ENCODE measurements at regions not wholly inside any gene's neighbourhood (a gene's known extent, or its start where the extent isn't known, plus 50 kb on each side); places are given as distances from the start of the nearest gene placed in this dataset.
"Not testable (repeated sequence)": the region's sequence is repeated elsewhere in the genome, so short reads cannot be mapped to it uniquely, and the experiment has no call there.

GRCh38 chr9:29325894-29326293 is 1752.6 kb upstream of the C9orf72 start:
- no peak for DNase-seq (ENCODE audit: low read depth, low spot score)

DNA sequence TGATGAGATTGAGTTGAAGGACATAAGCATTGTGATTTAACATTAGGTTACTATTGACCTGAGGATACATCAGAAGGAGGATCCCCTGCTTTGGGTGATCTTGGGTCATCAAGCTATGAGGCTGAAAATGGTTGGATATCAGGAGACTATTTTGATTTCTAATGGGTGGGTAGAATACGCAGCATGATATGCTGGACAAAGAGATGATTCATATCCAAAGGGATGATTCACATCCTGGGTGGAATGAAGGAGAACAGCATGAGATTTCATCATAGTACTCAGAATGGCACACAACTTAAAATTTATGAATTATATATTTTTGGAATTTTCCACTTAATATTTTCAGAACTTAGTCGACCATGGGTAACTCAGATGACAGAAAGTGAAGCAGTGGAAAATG is 1759.5 kb upstream of the C9orf72 start:
- DNase-seq (ENCODE audit: low read depth, low spot score): no peak

DNA sequence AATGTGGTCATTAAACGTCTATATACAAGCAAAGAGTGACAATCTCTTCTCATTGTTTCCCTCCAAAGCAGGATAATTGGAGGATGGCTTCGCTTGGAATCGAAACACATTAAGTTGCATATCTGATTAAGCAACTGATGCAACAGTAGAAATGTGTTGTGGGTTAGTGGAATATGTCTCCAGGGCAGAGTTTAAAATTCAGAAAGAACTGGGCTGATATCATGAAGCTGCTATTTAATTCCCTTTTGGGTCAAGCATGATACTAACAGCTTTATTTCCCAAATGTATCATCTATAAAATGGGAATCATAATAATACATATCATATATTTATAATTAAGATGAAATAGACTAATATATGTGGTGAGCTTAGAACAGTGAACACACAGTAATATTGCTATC is 1763.0 kb upstream of the C9orf72 start:
- no peak for DNase-seq (ENCODE audit: low read depth, low spot score)

DNA sequence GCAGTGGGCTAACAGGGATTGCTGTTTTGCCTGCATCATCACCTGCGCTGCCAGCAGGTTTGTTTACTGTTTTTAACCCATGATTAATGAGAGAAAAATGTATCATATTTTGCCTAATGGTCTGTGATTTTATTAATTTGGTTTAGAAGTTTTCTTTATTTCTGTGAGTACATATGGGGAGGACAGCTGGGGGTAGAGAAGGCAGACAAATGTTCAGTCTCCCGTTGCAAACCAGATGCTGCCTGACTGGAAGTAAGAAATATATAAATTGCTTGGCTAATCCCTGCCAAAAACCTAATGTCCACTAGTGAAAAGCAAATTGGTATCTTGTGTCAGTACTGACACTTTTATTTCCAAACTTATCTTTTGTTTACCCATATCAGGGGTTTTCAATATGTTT is 1766.1 kb upstream of the C9orf72 start:
- DNase-seq (ENCODE audit: low read depth, low spot score): no peak

DNA sequence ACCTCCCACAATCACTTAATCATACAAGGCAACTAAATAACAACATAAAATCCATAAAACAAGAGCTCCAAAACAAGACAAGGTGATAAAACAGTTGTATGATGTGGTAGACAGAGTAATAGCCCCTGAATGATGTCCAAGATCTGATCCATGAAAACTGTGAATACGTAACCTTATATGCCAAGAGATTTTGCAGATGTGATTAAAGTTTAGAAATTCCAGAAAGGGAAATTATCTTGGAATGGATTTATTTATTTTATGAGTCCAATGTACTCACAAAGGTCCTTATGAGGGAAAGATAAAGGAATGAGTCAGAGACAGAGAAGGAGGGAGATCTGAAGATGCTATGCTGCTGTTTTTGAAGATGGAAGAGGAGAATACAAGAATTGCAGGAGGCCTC is 1775.7 kb upstream of the C9orf72 start:
- no peak for DNase-seq (ENCODE audit: low read depth, low spot score)

DNA sequence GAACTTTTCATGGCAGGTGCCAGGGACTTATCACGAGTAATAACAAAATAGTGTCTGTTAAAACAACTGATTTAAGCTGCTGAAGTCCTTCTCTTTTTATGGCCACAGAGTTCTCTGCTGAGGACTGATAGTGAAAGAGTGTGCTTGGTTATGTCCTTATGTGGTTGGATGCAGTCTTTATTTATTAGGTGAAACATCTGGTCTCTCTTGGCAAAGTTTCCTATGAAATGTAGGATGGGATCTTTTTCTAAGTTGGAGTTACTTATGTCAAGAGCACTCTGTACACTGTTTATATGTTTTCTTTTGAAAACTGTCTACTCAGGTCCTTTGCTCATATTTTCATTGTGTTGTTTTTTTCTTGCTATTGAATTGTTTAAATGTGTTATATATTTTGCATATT is 1816.1 kb upstream of the C9orf72 start:
- DNase-seq (ENCODE audit: low read depth, low spot score): no peak

GRCh38 chr9:29390859-29391258 is 1817.6 kb upstream of the C9orf72 start:
- DNase-seq (ENCODE audit: low read depth, low spot score): no peak

- DNase-seq (ENCODE audit: low read depth, low spot score): no peak
Measured at GRCh38 chr9:29393064-29393463, 1819.8 kb upstream of the C9orf72 start.

GRCh38 chr9:29394855-29395254 is 1821.6 kb upstream of the C9orf72 start:
- no peak for DNase-seq (ENCODE audit: low read depth, low spot score)

GRCh38 chr9:29397148-29397547 is 1823.9 kb upstream of the C9orf72 start:
- DNase-seq (ENCODE audit: low read depth, low spot score): no peak

GRCh38 chr9:29416204-29416603 is 1842.9 kb upstream of the C9orf72 start:
- no peak for DNase-seq (ENCODE audit: low read depth, low spot score)

DNA sequence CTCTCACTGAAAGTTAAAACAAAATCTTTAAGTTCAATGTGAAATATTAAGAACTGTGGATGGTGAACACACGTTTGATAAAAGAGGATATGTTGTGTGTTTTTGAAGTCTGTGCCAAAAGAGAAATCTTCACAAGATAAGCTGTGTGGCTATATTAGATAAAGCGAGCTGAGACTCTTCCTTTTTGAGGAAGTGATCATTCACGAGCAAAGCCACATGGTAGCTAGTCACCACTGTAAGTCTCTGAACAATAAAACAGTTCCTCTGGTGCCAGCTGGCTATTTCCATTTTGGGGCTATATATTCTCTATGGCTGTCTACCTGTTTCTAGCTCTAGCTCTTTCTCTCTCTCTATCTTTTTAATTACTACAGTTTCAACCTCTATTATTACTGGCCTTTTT is 1849.2 kb upstream of the C9orf72 start:
- no peak for DNase-seq (ENCODE audit: low read depth, low spot score)

GRCh38 chr9:29432191-29432590 is 1858.9 kb upstream of the C9orf72 start:
- no peak for DNase-seq (ENCODE audit: low read depth, low spot score)

DNA sequence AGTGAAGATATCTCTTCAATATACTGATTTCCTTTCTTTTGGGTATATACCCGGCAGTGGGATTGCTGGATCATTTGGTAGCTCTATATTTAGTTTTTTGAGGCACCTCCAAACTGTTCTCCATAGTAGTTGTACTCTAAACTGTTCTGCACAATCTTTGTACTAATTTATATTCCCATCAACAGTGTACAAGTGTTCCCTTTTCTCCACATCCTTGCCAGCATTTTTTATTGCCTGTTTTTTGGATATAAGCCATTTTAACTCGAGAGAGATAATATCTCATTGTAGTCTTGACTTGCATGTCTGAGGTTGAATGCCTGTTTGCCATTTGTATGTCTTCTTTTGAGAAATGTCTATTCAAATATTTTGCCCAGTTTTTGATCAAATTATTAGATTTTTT is 1859.4 kb upstream of the C9orf72 start:
- DNase-seq (ENCODE audit: low read depth, low spot score): not testable (repeated sequence)

DNA sequence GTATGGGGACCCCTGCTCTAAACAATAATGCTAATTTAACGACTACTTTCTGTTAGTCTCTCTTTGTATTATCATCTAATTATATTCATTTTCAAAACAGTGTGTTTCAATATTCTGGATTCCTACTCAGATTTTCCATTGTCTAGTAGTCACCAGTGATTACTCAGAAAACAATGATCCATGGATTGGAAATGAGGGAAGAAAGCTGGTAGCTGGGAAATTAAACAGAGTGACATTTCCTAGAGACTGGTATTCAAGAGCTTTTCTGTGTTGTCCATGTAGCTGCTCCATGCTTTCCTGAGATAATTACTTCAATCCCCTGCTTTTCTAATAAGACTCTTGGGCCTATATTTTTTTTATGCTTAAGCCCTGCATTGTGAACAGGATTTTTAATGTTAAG is 1862.1 kb upstream of the C9orf72 start:
- DNase-seq (ENCODE audit: low read depth, low spot score): no peak

- no peak for DNase-seq (ENCODE audit: low read depth, low spot score)
Measured at GRCh38 chr9:29437526-29437925, 1864.2 kb upstream of the C9orf72 start.

DNA sequence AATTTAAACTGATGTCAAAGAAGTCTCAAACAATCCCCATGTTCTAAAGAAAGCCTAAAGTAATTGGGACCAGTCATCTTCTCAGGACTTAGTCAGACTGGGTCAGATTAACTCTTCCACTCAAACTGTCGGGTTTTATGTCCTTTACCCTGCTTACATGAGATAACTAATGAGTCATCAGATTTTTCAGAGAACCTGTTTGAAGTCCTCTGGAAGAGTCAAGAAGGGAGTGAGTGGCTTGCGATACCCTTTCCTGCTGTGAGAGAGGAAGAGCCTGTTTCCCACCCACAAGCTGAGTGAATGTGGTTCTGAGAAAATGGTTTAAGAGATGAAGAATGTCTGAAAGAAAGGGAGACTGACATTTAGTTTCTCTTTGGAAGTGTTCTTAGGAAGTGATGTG is 1866.7 kb upstream of the C9orf72 start:
- DNase-seq (ENCODE audit: low read depth, low spot score): no peak

- no peak for DNase-seq (ENCODE audit: low read depth, low spot score)
Measured at GRCh38 chr9:29440449-29440848, 1867.2 kb upstream of the C9orf72 start.

DNA sequence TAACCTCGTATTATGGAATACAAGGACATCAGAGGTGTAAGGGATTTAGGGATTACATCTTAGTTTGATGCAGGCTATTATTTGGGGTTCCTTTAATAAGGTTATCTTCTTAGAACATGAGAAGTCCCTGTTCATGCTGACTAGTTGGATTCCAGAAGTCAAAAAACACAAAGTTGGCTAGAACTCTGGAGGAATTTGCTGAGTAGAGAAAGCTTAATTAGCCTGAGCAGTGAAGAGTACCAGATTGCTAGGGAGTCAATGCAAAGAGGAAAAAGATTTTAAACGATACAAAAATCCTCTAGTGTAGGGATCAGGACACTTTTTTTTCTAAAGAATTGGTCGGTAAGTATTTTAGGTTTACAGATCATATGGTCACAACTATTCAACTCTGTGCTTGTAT is 1872.5 kb upstream of the C9orf72 start:
- DNase-seq (ENCODE audit: low read depth, low spot score): no peak

- no peak for DNase-seq (ENCODE audit: low read depth, low spot score)
Measured at GRCh38 chr9:29449306-29449705, 1876.0 kb upstream of the C9orf72 start.

GRCh38 chr9:29450343-29450875 is 1877.1 kb upstream of the C9orf72 start:
- DNase-seq (ENCODE audit: low read depth, low spot score): not testable (repeated sequence)

GRCh38 chr9:29456940-29457339 is 1883.7 kb upstream of the C9orf72 start:
- no peak for DNase-seq (ENCODE audit: low read depth, low spot score)

DNA sequence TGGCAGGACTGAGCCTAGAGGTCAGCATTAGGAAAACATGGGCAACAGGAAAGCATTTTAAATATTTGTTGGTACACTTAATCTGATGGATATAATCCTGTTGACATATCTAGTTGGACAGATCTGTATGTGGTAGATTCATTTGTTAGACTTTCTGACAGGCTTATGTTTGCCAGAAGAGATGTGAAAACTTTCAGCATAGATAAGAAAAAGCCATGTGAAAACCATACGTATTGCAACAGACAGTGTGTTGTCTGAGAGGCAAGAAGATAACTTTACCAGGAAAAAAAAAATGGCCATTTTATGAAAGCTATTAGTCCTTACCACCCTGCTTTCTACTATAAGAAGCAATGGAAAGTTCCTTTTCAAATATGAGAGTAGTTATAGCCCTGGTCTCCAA is 1902.2 kb upstream of the C9orf72 start:
- DNase-seq (ENCODE audit: low read depth, low spot score): no peak

DNA sequence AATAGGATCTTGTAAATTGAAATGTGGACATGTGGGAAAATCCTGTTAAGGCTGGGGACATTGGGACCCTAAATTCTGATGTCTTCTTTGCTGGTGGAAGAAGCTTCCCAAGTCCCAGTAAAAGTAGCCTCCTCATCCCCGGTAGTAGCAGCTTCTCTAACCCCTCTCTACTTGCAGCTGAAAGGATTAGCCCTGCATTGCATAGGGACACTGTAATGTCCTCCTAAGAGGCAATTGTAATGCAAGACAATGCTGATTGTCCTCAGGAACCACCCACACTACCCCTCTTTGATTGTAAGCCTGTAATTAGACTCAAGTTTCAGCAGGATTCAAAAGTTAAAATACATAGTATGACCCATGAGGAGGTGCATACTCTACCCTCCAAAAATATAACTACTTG is 1938.4 kb upstream of the C9orf72 start:
- DNase-seq (ENCODE audit: low read depth, low spot score): no peak

- DNase-seq (ENCODE audit: low read depth, low spot score): no peak
Measured at GRCh38 chr9:29514336-29514735, 1941.1 kb upstream of the C9orf72 start.
